RPMI7951 (cell line): ENCODE measurements at regions not wholly inside any gene's neighbourhood (a gene's known extent, or its start where the extent isn't known, plus 50 kb on each side); places are given as distances from the start of the nearest gene placed in this dataset.

Experiments used
- DNase-seq: peaks from one replicate; pipeline ENCODE4 v3.0.0-alpha.2; 2012; ENCODE audit warnings: low read depth

- no peak for DNase-seq
Measured at GRCh38 chr10:84789026-84789425, 460.6 kb downstream of the CCSER2 start.

- no peak for DNase-seq
Measured at GRCh38 chr10:84798312-84798711, 469.9 kb downstream of the CCSER2 start.

GRCh38 chr10:84801156-84801555 is 472.8 kb downstream of the CCSER2 start:
- no peak for DNase-seq

- DNase-seq: no peak
Measured at GRCh38 chr10:84801916-84802315, 473.5 kb downstream of the CCSER2 start.

- DNase-seq: no peak
Measured at GRCh38 chr10:84805149-84805548, 476.8 kb downstream of the CCSER2 start.

- no peak for DNase-seq
Measured at GRCh38 chr10:84811113-84811512, 482.7 kb downstream of the CCSER2 start.

- DNase-seq: no peak
Measured at GRCh38 chr10:84818961-84819360, 490.6 kb downstream of the CCSER2 start.

- no peak for DNase-seq
Measured at GRCh38 chr10:84820120-84820519, 491.7 kb downstream of the CCSER2 start.

GRCh38 chr10:84820596-84820995 is 492.2 kb downstream of the CCSER2 start:
- no peak for DNase-seq

GRCh38 chr10:84822931-84823630 is 494.7 kb downstream of the CCSER2 start:
- no peak for DNase-seq

GRCh38 chr10:84824525-84824924 is 496.1 kb downstream of the CCSER2 start:
- no peak for DNase-seq

- peak; percentile 22 for DNase-seq
Measured at GRCh38 chr10:84825330-84825729, 496.9 kb downstream of the CCSER2 start.

- DNase-seq: no peak
Measured at GRCh38 chr10:84826704-84827103, 498.3 kb downstream of the CCSER2 start.

GRCh38 chr10:84829131-84829530 is 500.7 kb downstream of the CCSER2 start:
- DNase-seq: no peak

- DNase-seq: no peak
Measured at GRCh38 chr10:84837041-84837812, 508.8 kb downstream of the CCSER2 start.

- DNase-seq: no peak
Measured at GRCh38 chr10:84837877-84838276, 509.5 kb downstream of the CCSER2 start.

GRCh38 chr10:84838851-84839250 is 510.5 kb downstream of the CCSER2 start:
- DNase-seq: no peak

- DNase-seq: no peak
Measured at GRCh38 chr10:84842593-84842992, 514.2 kb downstream of the CCSER2 start.

GRCh38 chr10:84844461-84844860 is 516.1 kb downstream of the CCSER2 start:
- no peak for DNase-seq

GRCh38 chr10:84845628-84846261 is 517.4 kb downstream of the CCSER2 start:
- no peak for DNase-seq

GRCh38 chr10:84846658-84847316 is 518.4 kb downstream of the CCSER2 start:
- DNase-seq: no peak

- DNase-seq: no peak
Measured at GRCh38 chr10:84848967-84849366, 520.6 kb downstream of the CCSER2 start.
